NCI-H2227 (cell line): ENCODE measurements at regions not wholly inside any gene's neighbourhood (a gene's known extent, or its start where the extent isn't known, plus 50 kb on each side); places are given as distances from the start of the nearest gene placed in this dataset.

Experiments used
- DNase-seq: peaks from one replicate; lab custom pipeline; 2025; ENCODE audit not compliant: unreplicated experiment; lab: John Stamatoyannopoulos, UW

GRCh38 chr1:217373761-217374701 lies 256.9 kb downstream of the GPATCH2 start:
- DNase-seq = no peak

- DNase-seq = no peak
Observed at GRCh38 chr1:217372049-217372970, 258.6 kb downstream of the GPATCH2 start.

- DNase-seq = no peak
Observed at GRCh38 chr1:217370757-217371156, 260.1 kb downstream of the GPATCH2 start.

GRCh38 chr1:217369996-217370551 lies 260.8 kb downstream of the GPATCH2 start:
- no peak for DNase-seq

- DNase-seq = no peak
Observed at GRCh38 chr1:217369271-217369981, 261.5 kb downstream of the GPATCH2 start.

GRCh38 chr1:217364220-217364619 lies 266.7 kb downstream of the GPATCH2 start:
- no peak for DNase-seq

- DNase-seq = no peak
Observed at GRCh38 chr1:217363319-217363718, 267.6 kb downstream of the GPATCH2 start.

GRCh38 chr1:217360510-217360909 lies 270.4 kb downstream of the GPATCH2 start:
- no peak for DNase-seq

GRCh38 chr1:217354895-217355294 lies 276.0 kb downstream of the GPATCH2 start:
- DNase-seq = no peak

- DNase-seq = no peak
Observed at GRCh38 chr1:217348960-217349664, 281.8 kb downstream of the GPATCH2 start.

- no peak for DNase-seq
Observed at GRCh38 chr1:217344712-217345111, 286.2 kb downstream of the GPATCH2 start.

- peak; percentile 30 for DNase-seq
Observed at GRCh38 chr1:217343907-217344306, 287.0 kb downstream of the GPATCH2 start.

- DNase-seq = no peak
Observed at GRCh38 chr1:217342105-217342504, 288.8 kb downstream of the GPATCH2 start.

- DNase-seq = no peak
Observed at GRCh38 chr1:217336724-217337123, 294.2 kb downstream of the GPATCH2 start.

- peak; percentile 7 for DNase-seq
Observed at GRCh38 chr1:217333939-217334338, 297.0 kb downstream of the GPATCH2 start.

- DNase-seq = peak; percentile 26
Observed at GRCh38 chr1:217332431-217333065, 298.3 kb downstream of the GPATCH2 start.

- DNase-seq = no peak
Observed at GRCh38 chr1:217331698-217332097, 299.2 kb downstream of the GPATCH2 start.

- DNase-seq = no peak
Observed at GRCh38 chr1:217327901-217328300, 303.0 kb downstream of the GPATCH2 start.

- no peak for DNase-seq
Observed at GRCh38 chr1:217322834-217323233, 308.1 kb downstream of the GPATCH2 start.

GRCh38 chr1:217315346-217315745 lies 315.5 kb downstream of the GPATCH2 start:
- no peak for DNase-seq
